Dendritic cell treated with granulocyte-macrophage colony-stimulating factor and Interleukin-4, amounts not matched to agents 40 ng/mL and 50 ng/mL, for 4 days (primary cell): ENCODE measurements at regions not wholly inside any gene's neighbourhood (a gene's known extent, or its start where the extent isn't known, plus 50 kb on each side); places are given as distances from the start of the nearest gene placed in this dataset.

Experiments used
- H3K27ac Mint-ChIP-seq: one replicate; pipeline ENCODE4 v1.8.0; 2022; ENCODE audit warnings: mild to moderate bottlenecking, mixed read lengths
- H3K27me3 Mint-ChIP-seq: one replicate; pipeline ENCODE4 v1.8.0; 2022; ENCODE audit warnings: mild to moderate bottlenecking, mixed read lengths
- H3K36me3 Mint-ChIP-seq: one replicate; pipeline ENCODE4 v1.8.0; 2022; ENCODE audit warnings: low read depth, mixed read lengths
- H3K4me1 Mint-ChIP-seq: one replicate; pipeline ENCODE4 v1.8.0; 2022; ENCODE audit warnings: low read depth, mixed read lengths
- H3K4me3 Mint-ChIP-seq: one replicate; pipeline ENCODE4 v1.8.0; 2022; ENCODE audit warnings: mild to moderate bottlenecking, moderate library complexity, mixed read lengths
- H3K9me3 Mint-ChIP-seq: one replicate; pipeline ENCODE4 v1.8.0; 2022; ENCODE audit warnings: mixed read lengths
- intact Hi-C: fragments of 100-400 bp; cut with micrococcal nuclease; formaldehyde crosslinking; loops from one replicate; pipeline ENCODE4 v1.15.0; 2022

- Mint-ChIP-seq H3K36me3 (peaks cover 67% of the 10 kb centered on the region), H3K9me3 (no peaks in the 10 kb centered on the region), H3K27ac (peak overlapping the region; percentile 46), H3K4me3 (no peak overlapping the region), H3K27me3 (no peaks in the 10 kb centered on the region), H3K4me1 (no peaks in the 10 kb centered on the region)
- intact Hi-C loops = no loop called here
Observed at GRCh38 chr7:66864294-66864693, 56.7 kb upstream of the TMEM248 start.

GRCh38 chr7:66865290-66865864 is 55.6 kb upstream of the TMEM248 start:
- H3K36me3 Mint-ChIP-seq = peaks cover 67% of the 10 kb centered on the region
- intact Hi-C loops = no loop called here
- H3K9me3 Mint-ChIP-seq = no peaks in the 10 kb centered on the region
- H3K27ac Mint-ChIP-seq = no peak overlapping the region
- no peak overlapping the region for H3K4me3 Mint-ChIP-seq
- H3K4me1 Mint-ChIP-seq = no peaks in the 10 kb centered on the region
- no peaks in the 10 kb centered on the region for H3K27me3 Mint-ChIP-seq

GRCh38 chr7:66867198-66867790 is 53.7 kb upstream of the TMEM248 start:
- no peaks in the 10 kb centered on the region for H3K27me3 Mint-ChIP-seq
- H3K27ac Mint-ChIP-seq = no peak overlapping the region
- no peaks in the 10 kb centered on the region for H3K9me3 Mint-ChIP-seq
- no peaks in the 10 kb centered on the region for H3K4me1 Mint-ChIP-seq
- intact Hi-C loops = no loop called here
- H3K4me3 Mint-ChIP-seq = no peak overlapping the region
- H3K36me3 Mint-ChIP-seq = peaks cover 58% of the 10 kb centered on the region

- intact Hi-C loops = no loop called here
- Mint-ChIP-seq H3K4me1 (no peaks in the 10 kb centered on the region), H3K36me3 (peaks cover 33% of the 10 kb centered on the region), H3K4me3 (no peak overlapping the region), H3K27ac (no peak overlapping the region), H3K27me3 (no peaks in the 10 kb centered on the region), H3K9me3 (no peaks in the 10 kb centered on the region)
Observed at GRCh38 chr7:66869660-66870450, 51.2 kb upstream of the TMEM248 start.

- H3K36me3 Mint-ChIP-seq = peaks cover 28% of the 10 kb centered on the region
- no peak overlapping the region for H3K27ac Mint-ChIP-seq
- H3K4me3 Mint-ChIP-seq = no peak overlapping the region
- H3K9me3 Mint-ChIP-seq = no peaks in the 10 kb centered on the region
- no peaks in the 10 kb centered on the region for H3K27me3 Mint-ChIP-seq
- intact Hi-C loops = no loop called here
- peaks cover 6% of the 10 kb centered on the region for H3K4me1 Mint-ChIP-seq
Observed at GRCh38 chr7:66871076-66871475, 49.9 kb upstream of the TMEM248 start.
